Islet precursor cell (in vitro differentiated cells): ENCODE measurements at regions not wholly inside any gene's neighbourhood (a gene's known extent, or its start where the extent isn't known, plus 50 kb on each side); places are given as distances from the start of the nearest gene placed in this dataset.
"Not testable (repeated sequence)": the region's sequence is repeated elsewhere in the genome, so short reads cannot be mapped to it uniquely, and the experiment has no call there.

Experiments
- DNase-seq: peaks from one replicate; pipeline ENCODE4 v3.0.0-alpha.2; 2018

DNA sequence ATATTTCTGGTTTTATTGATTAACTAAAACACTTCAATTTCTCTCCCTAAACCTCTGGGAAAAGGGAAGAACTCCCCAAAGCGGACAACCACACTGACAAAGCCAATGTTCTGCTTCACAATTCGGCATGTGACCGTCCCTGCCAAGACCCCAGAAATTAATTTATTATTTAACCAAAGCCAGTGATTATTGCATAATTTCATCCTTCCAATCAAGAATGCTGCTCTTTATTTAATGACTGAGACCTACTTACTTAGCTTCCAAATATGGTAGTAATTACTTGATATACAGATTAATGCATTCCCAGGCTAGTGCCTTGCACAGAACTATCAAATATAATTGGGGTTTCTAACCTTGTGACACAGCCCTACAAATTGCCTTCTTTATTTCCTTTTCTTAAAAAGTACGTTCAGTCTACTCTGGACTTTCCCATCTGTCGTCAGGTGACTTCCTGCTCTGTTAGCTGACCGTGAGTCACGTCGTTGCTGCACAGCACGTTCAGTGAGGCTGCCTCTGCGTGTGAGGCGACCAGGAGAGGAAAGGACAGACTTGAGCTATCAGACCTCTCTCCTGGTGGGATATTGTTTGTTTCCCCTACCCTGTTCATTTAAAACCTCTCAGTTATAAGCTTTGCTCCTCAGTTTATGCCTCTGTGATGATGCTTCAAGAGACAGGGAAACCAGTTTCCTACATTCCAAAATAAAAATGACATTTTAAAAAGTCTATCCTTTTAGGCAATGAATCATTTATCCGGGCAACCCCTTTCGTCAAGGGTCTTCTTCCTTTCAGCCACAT lies 55.7 kb upstream of the TNFAIP3 start:
- peak; percentile 86 for DNase-seq

DNA sequence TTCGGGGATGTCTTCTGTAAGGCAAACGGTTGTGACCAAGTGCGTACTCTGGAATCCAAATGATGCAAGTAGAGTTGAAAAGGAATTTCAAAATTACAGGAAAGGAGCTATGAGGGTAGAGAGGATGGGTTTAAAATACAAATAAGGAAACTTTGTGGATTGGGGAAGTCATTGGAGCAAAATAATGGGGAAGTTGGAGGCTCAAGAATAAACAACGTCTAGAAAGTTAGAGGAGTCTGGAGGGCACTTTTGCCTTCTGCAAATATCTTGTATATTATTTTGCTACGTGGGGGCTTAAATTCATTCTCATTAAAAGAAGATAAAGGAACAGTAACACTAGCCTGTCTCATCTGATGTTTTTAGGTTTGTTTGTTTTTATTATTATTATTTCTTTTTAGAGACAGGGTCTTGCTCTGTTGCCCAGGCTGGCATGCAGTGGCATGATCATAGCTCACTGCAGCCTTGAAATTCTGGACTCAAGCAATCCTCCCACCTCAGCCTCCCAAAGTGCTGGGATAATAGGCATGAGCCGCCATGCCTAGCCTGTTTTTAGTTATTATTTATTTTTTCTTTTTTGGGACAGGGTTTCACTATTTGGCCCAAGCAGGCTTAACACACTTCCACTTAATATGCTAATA lies 55.0 kb upstream of the TNFAIP3 start:
- no peak for DNase-seq

DNA sequence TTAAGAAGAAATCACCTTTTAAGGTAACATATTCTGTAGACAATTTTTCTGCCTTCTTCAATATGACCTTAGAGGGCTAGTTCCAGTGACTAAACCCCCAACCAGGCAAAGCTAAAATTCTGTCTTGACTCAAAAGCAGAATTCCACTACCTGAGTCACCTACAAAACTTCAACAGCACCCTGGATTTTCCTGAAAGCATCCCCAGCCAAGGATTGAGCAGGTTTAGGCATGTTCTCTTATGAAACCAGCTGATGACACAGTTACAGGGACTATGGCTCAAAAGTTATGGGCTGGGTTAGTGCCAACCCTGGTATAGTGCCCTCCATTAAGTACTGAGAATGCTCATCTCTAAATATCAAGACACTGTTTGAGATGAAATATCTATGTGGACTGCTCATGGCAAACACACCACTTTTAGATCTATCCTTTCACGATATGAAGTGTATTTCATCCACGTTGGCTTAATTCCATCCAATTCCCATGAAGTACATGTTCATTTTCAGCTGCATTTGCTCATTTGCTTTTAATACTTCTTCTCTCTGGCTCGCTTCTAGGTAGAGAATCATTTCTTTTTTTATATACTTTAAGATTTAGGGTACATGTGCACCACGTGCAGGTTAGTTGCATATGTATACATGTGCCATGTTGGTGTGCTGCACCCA lies 53.6 kb upstream of the TNFAIP3 start:
- DNase-seq = no peak

DNA sequence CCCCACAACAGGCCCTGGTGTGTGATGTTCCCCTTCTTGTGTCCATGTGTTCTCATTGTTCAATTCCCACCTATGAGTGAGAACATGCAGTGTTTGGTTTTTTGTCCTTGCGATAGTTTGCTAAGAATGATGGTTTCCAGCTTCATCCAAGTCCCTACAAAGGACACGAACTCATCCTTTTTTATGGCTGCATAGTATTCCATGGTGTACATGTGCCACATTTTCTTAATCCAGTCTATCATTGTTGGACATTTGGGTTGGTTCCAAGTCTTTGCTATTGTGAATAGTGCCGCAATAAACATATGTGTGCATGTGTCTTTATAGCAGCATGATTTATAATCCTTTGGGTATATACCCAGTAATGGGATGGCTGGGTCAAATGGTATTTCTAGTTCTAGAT lies 53.0 kb upstream of the TNFAIP3 start:
- DNase-seq = not testable (repeated sequence)

DNA sequence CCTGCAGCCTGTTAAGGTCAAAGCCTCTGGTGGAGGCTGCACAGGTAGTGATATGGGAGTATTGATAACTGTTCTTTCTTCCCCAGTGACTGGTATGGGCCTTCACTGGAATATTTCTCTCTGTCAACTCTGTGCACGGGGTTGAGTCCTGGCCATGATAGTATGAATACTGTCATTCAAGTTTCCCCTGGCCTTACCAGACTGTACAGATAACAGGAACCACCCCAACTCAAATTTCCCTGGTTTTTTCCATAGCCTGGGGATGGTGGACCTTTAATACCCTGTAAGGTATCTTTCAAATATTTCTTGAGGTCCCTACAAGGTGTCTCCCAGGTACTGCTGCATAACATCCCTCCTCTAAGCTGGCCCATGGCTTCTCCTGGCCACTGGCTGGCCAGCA lies 51.4 kb upstream of the TNFAIP3 start:
- no peak for DNase-seq

DNA sequence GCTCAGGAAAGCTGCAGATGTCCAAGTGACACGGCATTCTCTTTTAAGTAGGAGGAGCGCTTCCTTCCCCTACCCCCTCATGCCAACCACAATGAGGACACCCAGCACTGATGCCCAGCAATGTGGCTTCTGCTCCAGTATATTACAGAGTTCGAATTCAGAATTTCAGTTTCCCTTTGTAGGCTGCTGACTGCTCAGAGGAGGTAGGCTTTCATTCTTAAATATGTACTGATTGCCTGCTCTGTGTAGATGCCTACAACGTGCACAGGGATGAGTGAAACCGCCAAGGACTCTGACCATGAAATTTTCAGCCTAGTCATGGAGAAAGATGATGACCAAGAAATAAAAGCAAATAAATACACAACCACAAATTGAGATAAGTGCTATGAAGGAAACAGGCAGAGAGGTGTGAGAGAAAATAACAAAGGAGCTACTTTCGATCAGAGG lies 50.9 kb upstream of the TNFAIP3 start:
- no peak for DNase-seq

DNA sequence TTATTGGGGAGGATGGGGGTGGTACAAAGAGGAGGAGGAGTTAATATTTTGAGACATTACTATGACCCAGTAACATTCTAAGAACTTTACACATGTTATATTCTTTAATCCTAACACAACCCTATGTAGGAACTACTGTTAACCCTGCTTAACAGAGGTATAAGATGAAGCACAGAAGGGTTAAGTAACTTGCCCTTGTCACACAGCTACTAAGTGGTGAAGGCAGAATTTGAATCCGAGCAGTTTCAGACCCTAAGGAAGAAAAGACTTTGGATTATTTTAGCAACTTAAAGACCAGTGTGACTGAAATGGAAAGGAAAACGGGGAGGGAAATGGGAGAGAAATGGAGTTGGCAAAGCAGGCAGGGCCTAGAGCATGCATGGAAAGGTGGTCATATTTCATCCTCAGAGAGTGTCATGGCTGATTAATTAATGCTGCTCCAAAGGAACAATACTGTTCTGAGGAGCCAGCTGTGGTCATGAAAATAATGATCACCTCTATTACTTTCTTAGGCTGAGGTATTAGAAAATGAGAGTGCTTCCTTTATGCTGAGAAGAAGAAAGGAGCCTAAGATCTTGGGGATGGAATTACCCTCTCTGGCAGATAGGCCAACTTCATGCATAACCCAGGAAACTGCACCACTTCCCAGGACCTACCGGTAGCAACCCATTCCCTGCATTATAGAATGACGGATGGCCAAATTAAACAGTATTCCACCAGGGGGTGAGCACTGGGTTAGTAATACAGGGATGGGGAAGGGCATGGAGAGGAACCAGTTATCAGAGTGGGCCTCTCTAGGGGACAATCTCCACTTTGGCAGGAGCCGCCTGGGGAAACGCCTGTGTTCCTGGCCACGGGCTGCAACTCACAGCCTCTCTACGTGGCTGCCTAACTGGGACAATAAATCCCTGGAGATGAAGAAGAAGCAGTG lies 50.1 kb upstream of the TNFAIP3 start:
- no peak for DNase-seq
